Dendritic cell treated with granulocyte-macrophage colony-stimulating factor and Interleukin-4, amounts not matched to agents 40 ng/mL and 50 ng/mL, for 4 days (primary cell): ENCODE measurements at regions not wholly inside any gene's neighbourhood (a gene's known extent, or its start where the extent isn't known, plus 50 kb on each side); places are given as distances from the start of the nearest gene placed in this dataset.
A peak's percentile ranks its signal among the peaks of the same experiment; 100 is the strongest.
"Not testable (repeated sequence)": the region's sequence is repeated elsewhere in the genome, so short reads cannot be mapped to it uniquely, and the experiment has no call there.

Experiments
- H3K27ac Mint-ChIP-seq: one replicate; pipeline ENCODE4 v1.8.0; 2022; ENCODE audit warnings: mild to moderate bottlenecking, mixed read lengths
- H3K27me3 Mint-ChIP-seq: one replicate; pipeline ENCODE4 v1.8.0; 2022; ENCODE audit warnings: mild to moderate bottlenecking, mixed read lengths
- H3K36me3 Mint-ChIP-seq: one replicate; pipeline ENCODE4 v1.8.0; 2022; ENCODE audit warnings: low read depth, mixed read lengths
- H3K4me1 Mint-ChIP-seq: one replicate; pipeline ENCODE4 v1.8.0; 2022; ENCODE audit warnings: low read depth, mixed read lengths
- H3K4me3 Mint-ChIP-seq: one replicate; pipeline ENCODE4 v1.8.0; 2022; ENCODE audit warnings: mild to moderate bottlenecking, moderate library complexity, mixed read lengths
- H3K9me3 Mint-ChIP-seq: one replicate; pipeline ENCODE4 v1.8.0; 2022; ENCODE audit warnings: mixed read lengths
- intact Hi-C: fragments of 100-400 bp; cut with micrococcal nuclease; formaldehyde crosslinking; loops from one replicate; pipeline ENCODE4 v1.15.0; 2022

GRCh38 chr21:28877318-28877884 lies 115.3 kb downstream of the LTN1 start:
- Mint-ChIP-seq H3K36me3 (peaks cover 30% of the 10 kb centered on the region), H3K4me3 (no peak overlapping the region), H3K27ac (peak overlapping the region; percentile 1), H3K4me1 (no peaks in the 10 kb centered on the region), H3K9me3 (no peaks in the 10 kb centered on the region), H3K27me3 (no peaks in the 10 kb centered on the region)
- intact Hi-C loops, result no loop called here

- no peak overlapping the region for H3K4me3 Mint-ChIP-seq
- H3K36me3 Mint-ChIP-seq, result peaks cover 26% of the 10 kb centered on the region
- intact Hi-C loops, result no loop called here
- H3K4me1 Mint-ChIP-seq, result no peaks in the 10 kb centered on the region
- H3K27me3 Mint-ChIP-seq, result no peaks in the 10 kb centered on the region
- no peak overlapping the region for H3K27ac Mint-ChIP-seq
- no peaks in the 10 kb centered on the region for H3K9me3 Mint-ChIP-seq
Measured at GRCh38 chr21:28875078-28875477, 117.6 kb downstream of the LTN1 start.

- intact Hi-C loops, result no loop called here
- Mint-ChIP-seq H3K36me3 (peaks cover 22% of the 10 kb centered on the region), H3K27me3 (no peaks in the 10 kb centered on the region), H3K9me3 (no peaks in the 10 kb centered on the region), H3K4me3 (no peak overlapping the region), H3K27ac (no peak overlapping the region), H3K4me1 (no peaks in the 10 kb centered on the region)
Measured at GRCh38 chr21:28872218-28872617, 120.5 kb downstream of the LTN1 start.

- Mint-ChIP-seq H3K27me3 (no peaks in the 10 kb centered on the region), H3K9me3 (no peaks in the 10 kb centered on the region), H3K36me3 (peaks cover 19% of the 10 kb centered on the region), H3K4me3 (no peak overlapping the region), H3K27ac (no peak overlapping the region), H3K4me1 (no peaks in the 10 kb centered on the region)
- intact Hi-C loops, result no loop called here
Measured at GRCh38 chr21:28871388-28872010, 121.2 kb downstream of the LTN1 start.

GRCh38 chr21:28867401-28867800 lies 125.3 kb downstream of the LTN1 start:
- intact Hi-C loops, result no loop called here
- Mint-ChIP-seq H3K9me3 (no peaks in the 10 kb centered on the region), H3K27me3 (no peaks in the 10 kb centered on the region), H3K4me3 (no peak overlapping the region), H3K4me1 (no peaks in the 10 kb centered on the region), H3K36me3 (no peaks in the 10 kb centered on the region), H3K27ac (no peak overlapping the region)

- intact Hi-C loops, result no loop called here
- Mint-ChIP-seq H3K9me3 (no peaks in the 10 kb centered on the region), H3K27me3 (no peaks in the 10 kb centered on the region), H3K4me3 (no peak overlapping the region), H3K27ac (no peak overlapping the region), H3K36me3 (no peaks in the 10 kb centered on the region), H3K4me1 (no peaks in the 10 kb centered on the region)
Measured at GRCh38 chr21:28865488-28866186, 127.0 kb downstream of the LTN1 start.

GRCh38 chr21:28858424-28858823 lies 134.3 kb downstream of the LTN1 start:
- H3K4me1 Mint-ChIP-seq, result no peaks in the 10 kb centered on the region
- H3K9me3 Mint-ChIP-seq, result peaks cover 2% of the 10 kb centered on the region
- H3K27ac Mint-ChIP-seq, result no peak overlapping the region
- H3K36me3 Mint-ChIP-seq, result no peaks in the 10 kb centered on the region
- H3K27me3 Mint-ChIP-seq, result no peaks in the 10 kb centered on the region
- intact Hi-C loops, result no loop called here
- no peak overlapping the region for H3K4me3 Mint-ChIP-seq

GRCh38 chr21:28857752-28858151 lies 134.9 kb downstream of the LTN1 start:
- intact Hi-C loops, result no loop called here
- Mint-ChIP-seq H3K9me3 (peaks cover 6% of the 10 kb centered on the region), H3K36me3 (no peaks in the 10 kb centered on the region), H3K27ac (no peak overlapping the region), H3K4me1 (no peaks in the 10 kb centered on the region), H3K4me3 (no peak overlapping the region), H3K27me3 (no peaks in the 10 kb centered on the region)

- H3K27me3 Mint-ChIP-seq, result no peaks in the 10 kb centered on the region
- H3K4me1 Mint-ChIP-seq, result no peaks in the 10 kb centered on the region
- H3K36me3 Mint-ChIP-seq, result no peaks in the 10 kb centered on the region
- H3K27ac Mint-ChIP-seq, result no peak overlapping the region
- peaks cover 6% of the 10 kb centered on the region for H3K9me3 Mint-ChIP-seq
- intact Hi-C loops, result no loop called here
- H3K4me3 Mint-ChIP-seq, result no peak overlapping the region
Measured at GRCh38 chr21:28856588-28857250, 136.0 kb downstream of the LTN1 start.

GRCh38 chr21:28852706-28853105 lies 140.0 kb downstream of the LTN1 start:
- intact Hi-C loops, result no loop called here
- Mint-ChIP-seq H3K36me3 (no peaks in the 10 kb centered on the region), H3K4me3 (no peak overlapping the region), H3K27ac (no peak overlapping the region), H3K4me1 (no peaks in the 10 kb centered on the region), H3K9me3 (peaks cover 19% of the 10 kb centered on the region), H3K27me3 (no peaks in the 10 kb centered on the region)

GRCh38 chr21:28851645-28852044 lies 141.0 kb downstream of the LTN1 start:
- peaks cover 19% of the 10 kb centered on the region for H3K9me3 Mint-ChIP-seq
- no peak overlapping the region for H3K27ac Mint-ChIP-seq
- H3K4me3 Mint-ChIP-seq, result no peak overlapping the region
- no peaks in the 10 kb centered on the region for H3K36me3 Mint-ChIP-seq
- intact Hi-C loops, result no loop called here
- H3K4me1 Mint-ChIP-seq, result no peaks in the 10 kb centered on the region
- H3K27me3 Mint-ChIP-seq, result no peaks in the 10 kb centered on the region

- H3K4me1 Mint-ChIP-seq, H3K27me3 Mint-ChIP-seq, intact Hi-C loops, H3K9me3 Mint-ChIP-seq, H3K4me3 Mint-ChIP-seq, H3K36me3 Mint-ChIP-seq, H3K27ac Mint-ChIP-seq: not testable (repeated sequence)
Measured at GRCh38 chr21:28839237-28839636, 153.4 kb downstream of the LTN1 start.

GRCh38 chr21:28837426-28837825 lies 155.3 kb downstream of the LTN1 start:
- H3K4me1 Mint-ChIP-seq, H3K4me3 Mint-ChIP-seq, H3K36me3 Mint-ChIP-seq, H3K9me3 Mint-ChIP-seq, intact Hi-C loops, H3K27me3 Mint-ChIP-seq, H3K27ac Mint-ChIP-seq: not testable (repeated sequence)

- H3K9me3 Mint-ChIP-seq, H3K27ac Mint-ChIP-seq, intact Hi-C loops, H3K27me3 Mint-ChIP-seq, H3K4me3 Mint-ChIP-seq, H3K4me1 Mint-ChIP-seq, H3K36me3 Mint-ChIP-seq: not testable (repeated sequence)
Measured at GRCh38 chr21:28836588-28836987, 156.1 kb downstream of the LTN1 start.
